ENCODE measurements at regions not wholly inside any gene's neighbourhood (a gene's known extent, or its start where the extent isn't known, plus 50 kb on each side); places are given as distances from the start of the nearest gene placed in this dataset.

DNA sequence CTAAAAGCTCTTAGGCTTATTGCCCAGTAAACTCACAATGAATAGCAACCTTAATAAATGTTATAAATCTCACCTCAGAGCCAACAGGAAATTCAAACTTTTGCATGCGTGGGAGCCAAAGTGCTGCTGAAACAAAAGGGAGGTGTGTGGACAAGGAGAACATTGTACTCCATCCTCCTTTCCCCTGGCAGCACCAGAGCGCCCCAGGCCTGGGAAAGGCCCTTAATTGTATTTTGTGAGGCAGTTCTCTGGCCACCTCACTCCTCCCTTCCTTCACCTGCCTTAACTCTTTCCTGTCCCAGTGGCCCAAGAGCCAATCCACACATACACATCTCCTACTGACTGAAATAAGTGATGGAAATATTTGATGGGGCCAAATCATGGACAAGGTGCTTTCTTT, 648.5 kb downstream of the LMO4 start:
- Mint-ChIP-seq H3K36me3 (ENCODE audit: insufficient read depth, unreplicated experiment) (no peaks in the 10 kb centered on the region), H3K27me3 (ENCODE audit: insufficient read depth, unreplicated experiment) (no peaks in the 10 kb centered on the region), H3K9me3 (ENCODE audit: unreplicated experiment) (no peaks in the 10 kb centered on the region), H3K27ac (ENCODE audit: low read depth, unreplicated experiment) (no peak overlapping the region), H3K4me3 (ENCODE audit: unreplicated experiment) (no peak overlapping the region), H3K4me1 (ENCODE audit: insufficient read depth, unreplicated experiment) (peaks cover 10% of the 10 kb centered on the region)
- POLR2A ChIA-PET: no interaction called here
- CTCF ChIA-PET: interaction anchor here (1.3 to 2.2 kb wide), 3 partner anchors 8 to 684 kb away, joined by 3 to 11 read pairs (median 5); no protein-coding TSS in a partner anchor
- DNase-seq (ENCODE audit: unreplicated experiment): no peak
- no peak for TF ChIP-seq CTCF (IDR thresholded peaks at IDR 0.05; ENCODE audit: unreplicated experiment)
- no TSS peak for BruUV-seq (replicated peaks)
- intact Hi-C loops (cut with micrococcal nuclease): no loop called here

DNA sequence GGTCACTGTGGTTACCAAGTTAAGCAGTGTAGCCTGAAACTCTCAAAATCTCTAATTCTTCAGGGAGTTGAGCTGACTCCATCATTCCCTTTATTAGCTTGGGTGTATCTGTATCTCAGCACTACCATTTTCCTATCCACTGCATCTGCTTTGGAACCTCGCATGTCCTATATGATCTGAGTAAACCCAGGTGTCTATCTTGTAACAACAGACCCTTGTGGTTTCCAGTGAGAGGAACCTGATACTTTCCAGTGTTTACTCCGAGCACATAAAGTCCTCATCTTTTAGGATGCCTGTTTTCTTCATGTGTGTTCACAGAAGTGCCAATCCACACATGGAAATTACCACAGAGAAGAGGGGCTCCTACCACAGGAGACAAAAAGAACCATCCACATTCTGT, 650.4 kb downstream of the LMO4 start:
- DNase-seq (ENCODE audit: unreplicated experiment): no peak
- BruUV-seq (replicated peaks): no TSS peak
- Mint-ChIP-seq H3K36me3 (ENCODE audit: insufficient read depth, unreplicated experiment) (no peaks in the 10 kb centered on the region), H3K9me3 (ENCODE audit: unreplicated experiment) (no peaks in the 10 kb centered on the region), H3K4me1 (ENCODE audit: insufficient read depth, unreplicated experiment) (peaks cover 10% of the 10 kb centered on the region), H3K27me3 (ENCODE audit: insufficient read depth, unreplicated experiment) (no peaks in the 10 kb centered on the region), H3K27ac (ENCODE audit: low read depth, unreplicated experiment) (no peak overlapping the region), H3K4me3 (ENCODE audit: unreplicated experiment) (no peak overlapping the region)
- no peak for TF ChIP-seq CTCF (IDR thresholded peaks at IDR 0.05; ENCODE audit: unreplicated experiment)
- CTCF ChIA-PET: interaction anchor here (0.7 to 0.8 kb wide), 4 partner anchors 46 to 1474 kb away, joined by 3 to 6 read pairs (median 3); no protein-coding TSS in a partner anchor
- POLR2A ChIA-PET: no interaction called here
- intact Hi-C loops (cut with micrococcal nuclease): no loop called here

GRCh38 chr1:87980494-87980893, 651.8 kb downstream of the LMO4 start:
- no peaks in the 10 kb centered on the region for H3K36me3 Mint-ChIP-seq (ENCODE audit: insufficient read depth, unreplicated experiment)
- BruUV-seq (replicated peaks): no TSS peak
- H3K27ac Mint-ChIP-seq (ENCODE audit: low read depth, unreplicated experiment): no peak overlapping the region
- no peak overlapping the region for H3K4me3 Mint-ChIP-seq (ENCODE audit: unreplicated experiment)
- intact Hi-C loops (cut with micrococcal nuclease): no loop called here
- no peaks in the 10 kb centered on the region for H3K9me3 Mint-ChIP-seq (ENCODE audit: unreplicated experiment)
- POLR2A ChIA-PET: no interaction called here
- no peak for TF ChIP-seq CTCF (IDR thresholded peaks at IDR 0.05; ENCODE audit: unreplicated experiment)
- DNase-seq (ENCODE audit: unreplicated experiment): no peak
- H3K4me1 Mint-ChIP-seq (ENCODE audit: insufficient read depth, unreplicated experiment): peaks cover 10% of the 10 kb centered on the region
- H3K27me3 Mint-ChIP-seq (ENCODE audit: insufficient read depth, unreplicated experiment): no peaks in the 10 kb centered on the region
- CTCF ChIA-PET: no interaction called here

DNA sequence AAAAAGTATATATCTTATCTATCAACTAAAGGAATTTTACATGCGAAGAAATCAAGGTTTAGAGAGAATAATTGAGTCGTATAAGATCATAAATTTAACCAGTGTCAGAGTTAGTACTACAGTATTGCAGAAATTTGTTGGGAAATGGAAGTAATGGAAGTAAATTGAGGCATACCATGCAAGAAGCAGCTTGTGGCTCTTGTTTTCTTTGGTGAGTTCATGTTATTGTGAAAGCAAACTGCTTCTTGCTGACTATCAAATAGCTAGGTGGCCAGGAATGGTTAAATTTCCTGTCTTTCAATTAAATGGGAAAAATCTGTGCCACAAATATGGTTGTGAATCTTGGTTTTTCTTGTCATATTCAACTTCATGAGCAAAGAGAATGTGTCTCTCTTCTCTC, 652.7 kb downstream of the LMO4 start:
- intact Hi-C loops (cut with micrococcal nuclease): no loop called here
- H3K27ac Mint-ChIP-seq (ENCODE audit: low read depth, unreplicated experiment): no peak overlapping the region
- no peak overlapping the region for H3K4me3 Mint-ChIP-seq (ENCODE audit: unreplicated experiment)
- DNase-seq (ENCODE audit: unreplicated experiment): no peak
- ChIA-PET CTCF (no interaction called here), POLR2A (interaction anchor here (0.6 kb wide), 1 partner anchor 558 kb away, joined by 3 read pairs; no protein-coding TSS in a partner anchor)
- H3K9me3 Mint-ChIP-seq (ENCODE audit: unreplicated experiment): no peaks in the 10 kb centered on the region
- H3K36me3 Mint-ChIP-seq (ENCODE audit: insufficient read depth, unreplicated experiment): no peaks in the 10 kb centered on the region
- H3K27me3 Mint-ChIP-seq (ENCODE audit: insufficient read depth, unreplicated experiment): no peaks in the 10 kb centered on the region
- TF ChIP-seq CTCF (IDR thresholded peaks at IDR 0.05; ENCODE audit: unreplicated experiment): no peak
- no TSS peak for BruUV-seq (replicated peaks)
- H3K4me1 Mint-ChIP-seq (ENCODE audit: insufficient read depth, unreplicated experiment): peaks cover 10% of the 10 kb centered on the region

Data from MCF 10A (cell line).